ENCODE measurements at regions not wholly inside any gene's neighbourhood (a gene's known extent, or its start where the extent isn't known, plus 50 kb on each side); places are given as distances from the start of the nearest gene placed in this dataset.

GRCh38 chr11:37422511-37422910 is 824.5 kb upstream of the RAG2 start:
- H3K9me3 ChIP-seq = peaks cover 0 to 5% of the 10 kb centered on the region in 2 donors
- no peak for DNase-seq
- intact Hi-C loops (cut with DNase I) = no loop called here
- no peak overlapping the region for H3K4me3 ChIP-seq
- no peaks in the 10 kb centered on the region for H3K27me3 ChIP-seq
- H3K27ac ChIP-seq = no peak overlapping the region
- no peak for TF ChIP-seq EP300 (IDR thresholded peaks at IDR 0.05)
- no peak for TF ChIP-seq CTCF (IDR thresholded peaks at IDR 0.05)
- TF ChIP-seq POLR2A (IDR thresholded peaks at IDR 0.05) = no peak
- H3K4me1 ChIP-seq (ENCODE audit: insufficient read depth) = no peaks in the 10 kb centered on the region
- no peaks in the 10 kb centered on the region for H3K36me3 ChIP-seq

- no peak for DNase-seq
- TF ChIP-seq EP300 (IDR thresholded peaks at IDR 0.05) (no peak), CTCF (IDR thresholded peaks at IDR 0.05) (no peak), POLR2A (IDR thresholded peaks at IDR 0.05) (no peak)
- Histone ChIP-seq H3K4me3 (no peak overlapping the region), H3K27ac (no peak overlapping the region), H3K36me3 (no peaks in the 10 kb centered on the region), H3K9me3 (no peaks in the 10 kb centered on the region), H3K27me3 (no peaks in the 10 kb centered on the region), H3K4me1 (ENCODE audit: insufficient read depth) (no peaks in the 10 kb centered on the region)
- WGBS, 3 donors = 57 to 78% (median 63%) methylated on average over 4 of the region's 4 CpGs
- intact Hi-C loops (cut with DNase I) = no loop called here
Observed at GRCh38 chr11:37411289-37411688, 813.3 kb upstream of the RAG2 start.

- intact Hi-C loops (cut with DNase I) = no loop called here
- no peak for TF ChIP-seq EP300 (IDR thresholded peaks at IDR 0.05)
- TF ChIP-seq CTCF (IDR thresholded peaks at IDR 0.05) = no peak
- no peak for TF ChIP-seq POLR2A (IDR thresholded peaks at IDR 0.05)
- H3K27me3 ChIP-seq = no peaks in the 10 kb centered on the region
- H3K27ac ChIP-seq = no peak overlapping the region
- no peak for DNase-seq
- no peaks in the 10 kb centered on the region for H3K36me3 ChIP-seq
- H3K9me3 ChIP-seq = no peaks in the 10 kb centered on the region
- H3K4me3 ChIP-seq = no peak overlapping the region
- H3K4me1 ChIP-seq (ENCODE audit: insufficient read depth) = no peaks in the 10 kb centered on the region
Observed at GRCh38 chr11:37409124-37409523, 811.1 kb upstream of the RAG2 start.

GRCh38 chr11:37407461-37407860 is 809.4 kb upstream of the RAG2 start:
- intact Hi-C loops (cut with DNase I) = no loop called here
- TF ChIP-seq POLR2A (IDR thresholded peaks at IDR 0.05) = no peak
- no peak for TF ChIP-seq CTCF (IDR thresholded peaks at IDR 0.05)
- no peak for TF ChIP-seq EP300 (IDR thresholded peaks at IDR 0.05)
- Histone ChIP-seq H3K36me3 (no peaks in the 10 kb centered on the region), H3K27me3 (no peaks in the 10 kb centered on the region), H3K4me3 (no peak overlapping the region), H3K9me3 (no peaks in the 10 kb centered on the region), H3K4me1 (ENCODE audit: insufficient read depth) (no peaks in the 10 kb centered on the region), H3K27ac (no peak overlapping the region)
- 58 to 75% (median 67%) methylated on average over 2 of the region's 2 CpGs for WGBS, 3 donors
- DNase-seq = no peak

GRCh38 chr11:37406651-37407050 is 808.6 kb upstream of the RAG2 start:
- H3K27ac ChIP-seq = no peak overlapping the region
- H3K4me3 ChIP-seq = no peak overlapping the region
- no peak for TF ChIP-seq EP300 (IDR thresholded peaks at IDR 0.05)
- TF ChIP-seq POLR2A (IDR thresholded peaks at IDR 0.05) = no peak
- TF ChIP-seq CTCF (IDR thresholded peaks at IDR 0.05) = no peak
- no peaks in the 10 kb centered on the region for H3K27me3 ChIP-seq
- DNase-seq = no peak
- H3K9me3 ChIP-seq = no peaks in the 10 kb centered on the region
- 32 to 64% (median 63%) methylated on average over 1 of the region's 1 CpG for WGBS, 3 donors
- H3K36me3 ChIP-seq = no peaks in the 10 kb centered on the region
- H3K4me1 ChIP-seq (ENCODE audit: insufficient read depth) = no peaks in the 10 kb centered on the region
- intact Hi-C loops (cut with DNase I) = no loop called here

Data from ovary (tissue), 7 donors.